Panc1 (cell line): ENCODE measurements at regions not wholly inside any gene's neighbourhood (a gene's known extent, or its start where the extent isn't known, plus 50 kb on each side); places are given as distances from the start of the nearest gene placed in this dataset.
A peak's percentile ranks its signal among the peaks of the same experiment; 100 is the strongest.

Experiments
- POLR2AphosphoS5 ChIP-seq: IDR thresholded peaks from 2 replicates; pipeline ENCODE4 v1.6.1; 2012; ENCODE audit warnings: mild to moderate bottlenecking, low read depth, low read length, moderate library complexity
- REST ChIP-seq, 2 experiments: IDR thresholded peaks; 2 replicates each; pipeline ENCODE4 v1.6.1; 2011 to 2012; ENCODE audit warnings: low read depth in 2 of 2, control low read depth in 1 of 2, low read length in 1 of 2, mild to moderate bottlenecking in 1 of 2, moderate library complexity in 1 of 2; ENCODE audit not compliant: insufficient read depth in 1 of 2
- TF ChIP-seq, protein P1 (sequence below): fragments of 450-650 bp; IDR thresholded peaks from 2 replicates; pipeline ENCODE4 v1.5.1; 2017; ENCODE audit warnings: mild to moderate bottlenecking

DNA sequence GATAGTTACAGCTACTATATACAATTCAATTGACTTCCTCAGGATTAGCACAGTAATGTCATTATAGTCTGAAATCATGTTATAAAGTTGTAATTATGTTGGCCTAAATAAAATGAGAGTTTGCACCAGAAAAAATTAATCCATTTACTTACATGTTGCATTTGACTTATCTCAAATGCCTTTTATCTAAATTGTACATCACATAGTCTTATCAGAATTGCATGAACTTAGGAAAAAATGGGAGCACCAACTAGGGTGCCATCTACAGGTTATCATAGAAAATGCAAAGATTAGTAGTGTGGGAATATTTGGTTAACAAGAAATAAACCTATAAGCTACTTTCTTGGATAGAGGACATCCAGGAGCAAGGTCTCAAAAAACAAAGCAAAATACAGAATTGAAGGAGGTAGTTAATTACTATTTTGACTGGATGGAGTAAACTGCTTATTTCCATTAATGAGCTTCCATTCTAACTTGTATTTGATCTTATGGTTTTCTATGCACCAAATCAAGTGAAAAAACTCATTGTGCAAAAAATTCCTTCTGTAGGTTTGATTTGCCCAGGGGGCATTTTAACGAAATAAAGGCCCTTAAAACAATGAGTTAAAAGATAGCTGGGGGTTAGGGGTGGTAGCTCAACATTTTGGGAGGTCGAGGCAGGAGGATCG lies 60.0 kb upstream of the ORC5 start:
- TF ChIP-seq, protein P1, sequence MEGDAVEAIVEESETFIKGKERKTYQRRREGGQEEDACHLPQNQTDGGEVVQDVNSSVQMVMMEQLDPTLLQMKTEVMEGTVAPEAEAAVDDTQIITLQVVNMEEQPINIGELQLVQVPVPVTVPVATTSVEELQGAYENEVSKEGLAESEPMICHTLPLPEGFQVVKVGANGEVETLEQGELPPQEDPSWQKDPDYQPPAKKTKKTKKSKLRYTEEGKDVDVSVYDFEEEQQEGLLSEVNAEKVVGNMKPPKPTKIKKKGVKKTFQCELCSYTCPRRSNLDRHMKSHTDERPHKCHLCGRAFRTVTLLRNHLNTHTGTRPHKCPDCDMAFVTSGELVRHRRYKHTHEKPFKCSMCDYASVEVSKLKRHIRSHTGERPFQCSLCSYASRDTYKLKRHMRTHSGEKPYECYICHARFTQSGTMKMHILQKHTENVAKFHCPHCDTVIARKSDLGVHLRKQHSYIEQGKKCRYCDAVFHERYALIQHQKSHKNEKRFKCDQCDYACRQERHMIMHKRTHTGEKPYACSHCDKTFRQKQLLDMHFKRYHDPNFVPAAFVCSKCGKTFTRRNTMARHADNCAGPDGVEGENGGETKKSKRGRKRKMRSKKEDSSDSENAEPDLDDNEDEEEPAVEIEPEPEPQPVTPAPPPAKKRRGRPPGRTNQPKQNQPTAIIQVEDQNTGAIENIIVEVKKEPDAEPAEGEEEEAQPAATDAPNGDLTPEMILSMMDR: peak; percentile 62; the same call in 1 of the 2 replicates
- TF ChIP-seq REST (IDR thresholded peaks at IDR 0.05; ENCODE audit: insufficient read depth in 1 of 2, low read depth in 2 of 2, low read length in 1 of 2): no peak
- no peak for TF ChIP-seq POLR2AphosphoS5
